ENCODE measurements at regions not wholly inside any gene's neighbourhood (a gene's known extent, or its start where the extent isn't known, plus 50 kb on each side); places are given as distances from the start of the nearest gene placed in this dataset.

GRCh38 chr7:88927-89231 is 103.5 kb upstream of the FAM20C start:
- H3K36me3 ChIP-seq (ENCODE audit: control insufficient read depth, insufficient read depth, low read length), result no peaks in the 10 kb centered on the region
- DNase-seq (ENCODE audit: low read depth), result no peak
- no peak overlapping the region for H3K4me3 ChIP-seq (ENCODE audit: low read depth, low read length)
- TF ChIP-seq CTCF (IDR thresholded peaks at IDR 0.05; ENCODE audit: insufficient read depth, low read length, poor library complexity, severe bottlenecking), result no peak
- no peaks in the 10 kb centered on the region for H3K27me3 ChIP-seq (ENCODE audit: control insufficient read depth, insufficient read depth, low read length)

- DNase-seq (ENCODE audit: low read depth), result peak; percentile 93
- H3K27me3 ChIP-seq (ENCODE audit: control insufficient read depth, insufficient read depth, low read length), result no peaks in the 10 kb centered on the region
- H3K4me3 ChIP-seq (ENCODE audit: low read depth, low read length), result no peak overlapping the region
- TF ChIP-seq CTCF (IDR thresholded peaks at IDR 0.05; ENCODE audit: insufficient read depth, low read length, poor library complexity, severe bottlenecking), result no peak
- H3K36me3 ChIP-seq (ENCODE audit: control insufficient read depth, insufficient read depth, low read length), result no peaks in the 10 kb centered on the region
These were observed 102.9 kb upstream of the FAM20C start for GRCh38 chr7:89232-90019.

- Histone ChIP-seq H3K27me3 (ENCODE audit: control insufficient read depth, insufficient read depth, low read length) (no peaks in the 10 kb centered on the region), H3K36me3 (ENCODE audit: control insufficient read depth, insufficient read depth, low read length) (no peaks in the 10 kb centered on the region), H3K4me3 (ENCODE audit: low read depth, low read length) (no peak overlapping the region)
- TF ChIP-seq CTCF (IDR thresholded peaks at IDR 0.05; ENCODE audit: insufficient read depth, low read length, poor library complexity, severe bottlenecking), result no peak
- DNase-seq (ENCODE audit: low read depth), result no peak
These were observed 102.0 kb upstream of the FAM20C start for GRCh38 chr7:90111-91063.

GRCh38 chr7:91396-92175 is 100.8 kb upstream of the FAM20C start:
- Histone ChIP-seq H3K36me3 (ENCODE audit: control insufficient read depth, insufficient read depth, low read length) (no peaks in the 10 kb centered on the region), H3K27me3 (ENCODE audit: control insufficient read depth, insufficient read depth, low read length) (no peaks in the 10 kb centered on the region), H3K4me3 (ENCODE audit: low read depth, low read length) (no peak overlapping the region)
- DNase-seq (ENCODE audit: low read depth), result no peak
- no peak for TF ChIP-seq CTCF (IDR thresholded peaks at IDR 0.05; ENCODE audit: insufficient read depth, low read length, poor library complexity, severe bottlenecking)

- Histone ChIP-seq H3K4me3 (ENCODE audit: low read depth, low read length) (no peak overlapping the region), H3K27me3 (ENCODE audit: control insufficient read depth, insufficient read depth, low read length) (no peaks in the 10 kb centered on the region), H3K36me3 (ENCODE audit: control insufficient read depth, insufficient read depth, low read length) (no peaks in the 10 kb centered on the region)
- no peak for DNase-seq (ENCODE audit: low read depth)
- no peak for TF ChIP-seq CTCF (IDR thresholded peaks at IDR 0.05; ENCODE audit: insufficient read depth, low read length, poor library complexity, severe bottlenecking)
These were observed 100.1 kb upstream of the FAM20C start for GRCh38 chr7:92231-92674.

Data from kidney epithelial cell (primary cell).